ENCODE measurements at regions not wholly inside any gene's neighbourhood (a gene's known extent, or its start where the extent isn't known, plus 50 kb on each side); places are given as distances from the start of the nearest gene placed in this dataset.

DNA sequence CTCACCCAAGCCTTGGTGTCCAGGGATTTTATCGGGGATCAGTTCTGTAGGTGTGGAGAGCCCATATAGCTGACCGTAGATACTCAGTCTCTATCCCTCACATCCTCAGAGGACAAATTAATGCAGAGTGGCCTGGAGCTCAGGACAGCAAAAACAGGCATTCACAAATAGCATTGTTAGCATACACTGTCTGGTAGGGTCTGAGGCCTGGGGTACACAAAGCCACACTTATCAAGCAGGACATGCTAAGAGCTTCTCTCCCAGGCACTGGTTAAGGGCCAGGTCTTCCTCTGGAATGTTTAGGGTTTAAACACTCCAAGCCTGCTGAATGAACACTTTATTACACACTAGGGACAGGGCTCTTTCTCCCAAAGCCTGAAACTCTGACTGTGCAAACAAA, 253.2 kb downstream of the NEDD1 start:
- no peak for DNase-seq
- Mint-ChIP-seq H3K27me3 (peaks cover 6% of the 10 kb centered on the region), H3K9me3 (no peaks in the 10 kb centered on the region), H3K4me1 (ENCODE audit: low read depth) (no peaks in the 10 kb centered on the region), H3K4me3 (no peak overlapping the region), H3K27ac (no peak overlapping the region), H3K36me3 (ENCODE audit: low read depth) (no peaks in the 10 kb centered on the region)
- no peak for ATAC-seq
- TF ChIP-seq CTCF (IDR thresholded peaks at IDR 0.05) = no peak
- POLR2A ChIA-PET = no interaction called here
- intact Hi-C loops (cut with micrococcal nuclease) = no loop called here
- CTCF ChIA-PET = no interaction called here

DNA sequence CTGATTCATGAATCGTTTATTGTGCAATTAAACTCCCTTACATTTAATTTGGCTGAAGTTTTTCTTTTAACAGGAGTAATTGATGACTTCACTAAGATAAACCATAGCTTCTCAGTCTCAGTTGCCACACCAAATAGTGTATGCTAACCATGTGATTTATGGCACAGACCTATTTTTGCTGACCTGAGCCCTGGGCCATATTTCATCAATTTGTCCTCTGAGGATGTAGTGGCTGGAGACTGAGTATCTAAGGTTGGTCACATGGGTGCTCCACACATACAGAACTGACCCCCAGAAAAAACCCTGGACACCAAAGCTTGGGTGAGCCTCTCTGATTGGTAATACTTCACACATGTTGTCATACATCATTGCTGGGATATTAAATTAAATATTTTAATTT, 255.1 kb downstream of the NEDD1 start:
- Mint-ChIP-seq H3K36me3 (ENCODE audit: low read depth) (no peaks in the 10 kb centered on the region), H3K27ac (no peak overlapping the region), H3K4me1 (ENCODE audit: low read depth) (no peaks in the 10 kb centered on the region), H3K9me3 (no peaks in the 10 kb centered on the region), H3K4me3 (no peak overlapping the region), H3K27me3 (peaks cover 6% of the 10 kb centered on the region)
- TF ChIP-seq CTCF (IDR thresholded peaks at IDR 0.05) = no peak
- intact Hi-C loops (cut with micrococcal nuclease) = no loop called here
- no peak for DNase-seq
- ChIA-PET CTCF (no interaction called here), POLR2A (no interaction called here)
- ATAC-seq = no peak

DNA sequence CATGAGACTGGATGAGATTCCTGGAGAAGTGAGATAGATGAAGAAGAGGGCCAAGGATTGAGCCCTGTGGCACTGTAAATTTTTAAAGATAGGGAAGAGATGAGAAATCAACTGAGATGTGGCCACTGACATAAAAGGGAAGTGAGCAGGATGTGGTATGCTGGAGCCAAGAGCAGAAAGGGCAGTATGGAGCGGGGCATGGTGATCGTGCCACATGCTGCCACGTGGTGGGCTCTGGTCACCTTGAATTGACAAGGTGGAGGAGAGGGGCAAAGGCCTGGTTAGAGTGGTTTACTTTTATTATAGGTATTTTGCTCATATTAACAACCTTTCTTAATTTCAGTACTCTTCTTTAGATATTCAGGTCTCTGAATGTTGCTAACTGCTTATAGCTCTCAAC, 257.9 kb downstream of the NEDD1 start:
- Mint-ChIP-seq H3K9me3 (no peaks in the 10 kb centered on the region), H3K4me3 (no peak overlapping the region), H3K27ac (no peak overlapping the region), H3K4me1 (ENCODE audit: low read depth) (no peaks in the 10 kb centered on the region), H3K36me3 (ENCODE audit: low read depth) (no peaks in the 10 kb centered on the region), H3K27me3 (peaks cover 7% of the 10 kb centered on the region)
- TF ChIP-seq CTCF (IDR thresholded peaks at IDR 0.05) = no peak
- CTCF ChIA-PET = no interaction called here
- DNase-seq (no peak), ATAC-seq (no peak)
- intact Hi-C loops (cut with micrococcal nuclease) = no loop called here
- POLR2A ChIA-PET = no interaction called here

DNA sequence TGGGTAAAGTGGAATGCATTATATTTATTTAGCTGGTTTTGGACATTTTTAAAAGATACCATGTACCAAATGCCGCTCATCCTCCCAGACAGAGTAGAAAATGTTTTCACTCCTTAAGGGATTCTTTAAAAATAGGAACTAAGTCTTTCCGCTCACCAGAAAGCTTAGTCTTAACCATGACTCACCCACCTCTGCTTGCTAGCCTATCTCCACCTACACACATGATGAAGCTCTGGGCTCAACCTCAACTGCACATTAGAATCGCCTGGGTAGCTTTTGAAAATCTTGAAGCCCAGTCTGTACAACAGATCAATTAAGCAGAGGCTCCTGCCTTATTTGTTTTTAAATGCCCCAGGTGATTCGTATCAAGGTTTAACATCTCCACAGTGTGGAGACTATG, 260.5 kb downstream of the NEDD1 start:
- H3K4me3 Mint-ChIP-seq = no peak overlapping the region
- no peak for DNase-seq
- ChIA-PET CTCF (interaction anchor here (1.6 kb wide), 1 partner anchor 19 kb away, joined by 6 read pairs; no protein-coding TSS in a partner anchor), POLR2A (no interaction called here)
- no peak for TF ChIP-seq CTCF (IDR thresholded peaks at IDR 0.05)
- ATAC-seq = no peak
- H3K27ac Mint-ChIP-seq = no peak overlapping the region
- intact Hi-C loops (cut with micrococcal nuclease) = no loop called here
- no peaks in the 10 kb centered on the region for H3K9me3 Mint-ChIP-seq
- H3K4me1 Mint-ChIP-seq (ENCODE audit: low read depth) = no peaks in the 10 kb centered on the region
- peaks cover 6% of the 10 kb centered on the region for H3K27me3 Mint-ChIP-seq
- H3K36me3 Mint-ChIP-seq (ENCODE audit: low read depth) = no peaks in the 10 kb centered on the region

DNA sequence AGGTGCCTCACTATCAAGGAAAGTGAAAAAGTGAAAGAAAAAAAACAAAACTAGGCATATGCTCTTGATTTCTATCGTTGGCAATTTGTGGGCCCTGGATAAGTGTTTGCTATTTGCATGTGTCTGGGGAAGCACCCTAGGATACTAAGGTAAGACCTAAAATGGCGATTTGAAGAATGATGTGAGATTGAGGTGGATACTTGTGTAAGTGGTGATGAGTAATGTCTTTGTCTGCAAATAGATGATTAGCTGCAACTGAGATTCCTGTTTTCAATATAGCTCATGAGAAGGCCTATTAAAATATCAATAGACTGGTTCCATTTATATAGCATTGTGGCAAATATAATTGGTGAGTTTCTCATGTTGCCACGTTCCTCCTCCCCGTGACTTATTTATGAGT, 261.7 kb downstream of the NEDD1 start:
- intact Hi-C loops (cut with micrococcal nuclease) = no loop called here
- no peaks in the 10 kb centered on the region for H3K36me3 Mint-ChIP-seq (ENCODE audit: low read depth)
- H3K27ac Mint-ChIP-seq = no peak overlapping the region
- DNase-seq (no peak), ATAC-seq (no peak)
- H3K4me3 Mint-ChIP-seq = no peak overlapping the region
- H3K9me3 Mint-ChIP-seq = no peaks in the 10 kb centered on the region
- no peak for TF ChIP-seq CTCF (IDR thresholded peaks at IDR 0.05)
- H3K4me1 Mint-ChIP-seq (ENCODE audit: low read depth) = no peaks in the 10 kb centered on the region
- ChIA-PET POLR2A (no interaction called here), CTCF (no interaction called here)
- H3K27me3 Mint-ChIP-seq = peaks cover 6% of the 10 kb centered on the region

Data from activated CD8-positive, alpha-beta T cell treated with anti-CD3 and anti-CD28 coated beads for 36 hours (primary cell).